Skeletal muscle satellite cell (primary cell): ENCODE measurements at regions not wholly inside any gene's neighbourhood (a gene's known extent, or its start where the extent isn't known, plus 50 kb on each side); places are given as distances from the start of the nearest gene placed in this dataset.

Source experiments
- H3K27me3 ChIP-seq: 2 replicates; pipeline ENCODE4 v1.7.0; 2013; ENCODE audit warnings: low read length; ENCODE audit not compliant: control insufficient read depth, insufficient read depth
- H3K36me3 ChIP-seq: 2 replicates; pipeline ENCODE4 v1.7.0; 2013; ENCODE audit warnings: mild to moderate bottlenecking, control low read depth, low read length; ENCODE audit not compliant: insufficient read depth
- H3K4me1 ChIP-seq: 2 replicates; pipeline ENCODE4 v1.7.0; 2013; ENCODE audit warnings: low read length; ENCODE audit not compliant: control insufficient read depth, insufficient read depth
- H3K4me2 ChIP-seq: 2 replicates; pipeline ENCODE4 v1.7.0; 2013; ENCODE audit warnings: mild to moderate bottlenecking, low read length
- H3K4me3 ChIP-seq: 2 replicates; pipeline ENCODE4 v1.7.0; 2013; ENCODE audit warnings: low read length
- H3K9ac ChIP-seq: 2 replicates; pipeline ENCODE4 v1.7.0; 2013; ENCODE audit warnings: mild to moderate bottlenecking, low read depth, low read length, moderate library complexity
- H3K9me3 ChIP-seq: replicated peaks from 2 replicates; pipeline ENCODE4 v1.7.0; 2013; ENCODE audit warnings: mild to moderate bottlenecking, control low read depth, low read length

- no peak overlapping the region for H3K9ac ChIP-seq
- no peaks in the 10 kb centered on the region for H3K36me3 ChIP-seq
- no peaks in the 10 kb centered on the region for H3K4me1 ChIP-seq
- H3K9me3 ChIP-seq: peaks cover 4% of the 10 kb centered on the region
- H3K4me3 ChIP-seq: no peak overlapping the region
- H3K4me2 ChIP-seq: no peak overlapping the region
- no peaks in the 10 kb centered on the region for H3K27me3 ChIP-seq
Observed at GRCh38 chr7:156169474-156170370, 357.5 kb upstream of the SHH start.

- Histone ChIP-seq H3K9me3 (no peaks in the 10 kb centered on the region), H3K9ac (no peak overlapping the region), H3K4me2 (no peak overlapping the region), H3K27me3 (no peaks in the 10 kb centered on the region), H3K36me3 (no peaks in the 10 kb centered on the region), H3K4me1 (no peaks in the 10 kb centered on the region), H3K4me3 (no peak overlapping the region)
Observed at GRCh38 chr7:156168434-156168833, 356.2 kb upstream of the SHH start.

GRCh38 chr7:156167987-156168386 is 355.7 kb upstream of the SHH start:
- no peak overlapping the region for H3K4me2 ChIP-seq
- no peak overlapping the region for H3K9ac ChIP-seq
- H3K27me3 ChIP-seq: no peaks in the 10 kb centered on the region
- H3K9me3 ChIP-seq: no peaks in the 10 kb centered on the region
- no peaks in the 10 kb centered on the region for H3K4me1 ChIP-seq
- no peak overlapping the region for H3K4me3 ChIP-seq
- no peaks in the 10 kb centered on the region for H3K36me3 ChIP-seq

- Histone ChIP-seq H3K36me3 (no peaks in the 10 kb centered on the region), H3K4me2 (no peak overlapping the region), H3K9ac (no peak overlapping the region), H3K27me3 (no peaks in the 10 kb centered on the region), H3K4me3 (no peak overlapping the region), H3K4me1 (no peaks in the 10 kb centered on the region), H3K9me3 (no peaks in the 10 kb centered on the region)
Observed at GRCh38 chr7:156167417-156167807, 355.1 kb upstream of the SHH start.

GRCh38 chr7:156166692-156167416 is 354.6 kb upstream of the SHH start:
- H3K9ac ChIP-seq: no peak overlapping the region
- H3K27me3 ChIP-seq: no peaks in the 10 kb centered on the region
- H3K4me2 ChIP-seq: no peak overlapping the region
- no peaks in the 10 kb centered on the region for H3K4me1 ChIP-seq
- no peak overlapping the region for H3K4me3 ChIP-seq
- H3K9me3 ChIP-seq: no peaks in the 10 kb centered on the region
- no peaks in the 10 kb centered on the region for H3K36me3 ChIP-seq

GRCh38 chr7:156163747-156164146 is 351.5 kb upstream of the SHH start:
- peaks cover 4% of the 10 kb centered on the region for H3K9me3 ChIP-seq
- no peak overlapping the region for H3K4me3 ChIP-seq
- no peak overlapping the region for H3K4me2 ChIP-seq
- H3K9ac ChIP-seq: no peak overlapping the region
- no peaks in the 10 kb centered on the region for H3K27me3 ChIP-seq
- no peaks in the 10 kb centered on the region for H3K4me1 ChIP-seq
- no peaks in the 10 kb centered on the region for H3K36me3 ChIP-seq

GRCh38 chr7:156162451-156162850 is 350.2 kb upstream of the SHH start:
- H3K4me1 ChIP-seq: no peaks in the 10 kb centered on the region
- H3K4me3 ChIP-seq: no peak overlapping the region
- H3K36me3 ChIP-seq: no peaks in the 10 kb centered on the region
- no peak overlapping the region for H3K9ac ChIP-seq
- H3K27me3 ChIP-seq: no peaks in the 10 kb centered on the region
- no peak overlapping the region for H3K4me2 ChIP-seq
- H3K9me3 ChIP-seq: peaks cover 4% of the 10 kb centered on the region

GRCh38 chr7:156160811-156161210 is 348.5 kb upstream of the SHH start:
- H3K4me1 ChIP-seq: no peaks in the 10 kb centered on the region
- H3K36me3 ChIP-seq: no peaks in the 10 kb centered on the region
- peaks cover 11% of the 10 kb centered on the region for H3K9me3 ChIP-seq
- H3K9ac ChIP-seq: no peak overlapping the region
- H3K4me2 ChIP-seq: no peak overlapping the region
- no peaks in the 10 kb centered on the region for H3K27me3 ChIP-seq
- H3K4me3 ChIP-seq: no peak overlapping the region

GRCh38 chr7:156158693-156159092 is 346.4 kb upstream of the SHH start:
- Histone ChIP-seq H3K9me3 (peaks cover 11% of the 10 kb centered on the region), H3K27me3 (no peaks in the 10 kb centered on the region), H3K9ac (no peak overlapping the region), H3K4me3 (no peak overlapping the region), H3K36me3 (no peaks in the 10 kb centered on the region), H3K4me2 (no peak overlapping the region), H3K4me1 (no peaks in the 10 kb centered on the region)

GRCh38 chr7:156158213-156158612 is 345.9 kb upstream of the SHH start:
- no peak overlapping the region for H3K4me3 ChIP-seq

GRCh38 chr7:156157409-156158012 is 345.2 kb upstream of the SHH start:
- Histone ChIP-seq H3K36me3 (no peaks in the 10 kb centered on the region), H3K4me1 (no peaks in the 10 kb centered on the region), H3K27me3 (no peaks in the 10 kb centered on the region), H3K9ac (no peak overlapping the region), H3K4me2 (no peak overlapping the region), H3K9me3 (peaks cover 11% of the 10 kb centered on the region), H3K4me3 (no peak overlapping the region)

More at GRCh38 chr7:156158213-156158612, 345.9 kb upstream of the SHH start:
- Histone ChIP-seq H3K36me3 (no peaks in the 10 kb centered on the region), H3K27me3 (no peaks in the 10 kb centered on the region), H3K9ac (no peak overlapping the region), H3K4me1 (no peaks in the 10 kb centered on the region), H3K9me3 (peaks cover 11% of the 10 kb centered on the region), H3K4me2 (no peak overlapping the region)
